ELR (cell line): ENCODE measurements at regions not wholly inside any gene's neighbourhood (a gene's known extent, or its start where the extent isn't known, plus 50 kb on each side); places are given as distances from the start of the nearest gene placed in this dataset.
A peak's percentile ranks its signal among the peaks of the same experiment; 100 is the strongest.

ENCODE experiments used
- DNase-seq: peaks from one replicate; pipeline ENCODE4 v3.0.0-alpha.2; 2015; ENCODE audit warnings: low read depth

GRCh38 chr1:71264039-71264438 is 183.2 kb upstream of the ZRANB2 start:
- DNase-seq: no peak

GRCh38 chr1:71262970-71263369 is 182.1 kb upstream of the ZRANB2 start:
- DNase-seq: no peak

- DNase-seq: no peak
Observed at GRCh38 chr1:71252900-71253299, 172.1 kb upstream of the ZRANB2 start.

GRCh38 chr1:71245246-71245645 is 164.4 kb upstream of the ZRANB2 start:
- no peak for DNase-seq

- no peak for DNase-seq
Observed at GRCh38 chr1:71242239-71242638, 161.4 kb upstream of the ZRANB2 start.

GRCh38 chr1:71240656-71241055 is 159.8 kb upstream of the ZRANB2 start:
- DNase-seq: peak; percentile 1

GRCh38 chr1:71236503-71236902 is 155.7 kb upstream of the ZRANB2 start:
- no peak for DNase-seq

- no peak for DNase-seq
Observed at GRCh38 chr1:71233645-71234044, 152.8 kb upstream of the ZRANB2 start.

GRCh38 chr1:71232786-71233185 is 152.0 kb upstream of the ZRANB2 start:
- no peak for DNase-seq

GRCh38 chr1:71232166-71232763 is 151.4 kb upstream of the ZRANB2 start:
- no peak for DNase-seq

- no peak for DNase-seq
Observed at GRCh38 chr1:71231751-71232150, 150.9 kb upstream of the ZRANB2 start.

GRCh38 chr1:71228742-71229365 is 148.0 kb upstream of the ZRANB2 start:
- no peak for DNase-seq

GRCh38 chr1:71228241-71228640 is 147.4 kb upstream of the ZRANB2 start:
- no peak for DNase-seq

GRCh38 chr1:71224741-71225377 is 144.0 kb upstream of the ZRANB2 start:
- no peak for DNase-seq

GRCh38 chr1:71223641-71224340 is 143.0 kb upstream of the ZRANB2 start:
- DNase-seq: no peak

GRCh38 chr1:71222668-71223067 is 141.8 kb upstream of the ZRANB2 start:
- peak; percentile 25 for DNase-seq

GRCh38 chr1:71210718-71211117 is 129.9 kb upstream of the ZRANB2 start:
- DNase-seq: no peak

GRCh38 chr1:71203241-71203640 is 122.4 kb upstream of the ZRANB2 start:
- no peak for DNase-seq

GRCh38 chr1:71200503-71200902 is 119.7 kb upstream of the ZRANB2 start:
- DNase-seq: no peak

GRCh38 chr1:71196685-71197084 is 115.8 kb upstream of the ZRANB2 start:
- DNase-seq: peak; percentile 37

- DNase-seq: no peak
Observed at GRCh38 chr1:71193153-71193552, 112.3 kb upstream of the ZRANB2 start.

GRCh38 chr1:71191520-71191919 is 110.7 kb upstream of the ZRANB2 start:
- DNase-seq: no peak

- DNase-seq: no peak
Observed at GRCh38 chr1:71190843-71191242, 110.0 kb upstream of the ZRANB2 start.
